Gastroesophageal sphincter (tissue), 4 donors: ENCODE measurements at regions not wholly inside any gene's neighbourhood (a gene's known extent, or its start where the extent isn't known, plus 50 kb on each side); places are given as distances from the start of the nearest gene placed in this dataset.

Experiments
- ATAC-seq: fragments of 150-250 bp; one replicate; pipeline ENCODE4 v1.9.1; 2016; ENCODE audit warnings: mild to moderate bottlenecking, moderate library complexity
- H3K27ac ChIP-seq, 4 donors: fragments of 200-600 bp; sonication (generic) in 3 of 4; 1 replicate in 3 of 4; 2 replicates in 1 of 4; pipeline ENCODE4 v1.5.1; 2016 to 2019
- H3K27me3 ChIP-seq: fragments of 200-600 bp; sonication (generic); one replicate; pipeline ENCODE4 v1.5.1; 2019
- H3K36me3 ChIP-seq, 2 donors: fragments of 200-600 bp; sonication (generic); one replicate each; pipeline ENCODE4 v1.5.1; 2019; ENCODE audit warnings: control low read depth in 1 of 2
- H3K4me1 ChIP-seq, 3 donors: fragments of 200-600 bp; sonication (generic); 1 replicate in 2 of 3; 2 replicates in 1 of 3; pipeline ENCODE4 v1.5.1; 2016 to 2019; ENCODE audit warnings: control low read depth in 2 of 3
- H3K4me3 ChIP-seq, 2 donors: fragments of 200-600 bp; sonication (generic); one replicate each; pipeline ENCODE4 v1.5.1; 2019; ENCODE audit warnings: mild to moderate bottlenecking in 1 of 2, moderate library complexity in 1 of 2
- H3K9me3 ChIP-seq, 3 donors: fragments of 200-600 bp; sonication (generic); one replicate each; pipeline ENCODE4 v1.5.1; 2017 to 2019; ENCODE audit warnings: control low read depth in 2 of 3
- CTCF ChIP-seq, 4 experiments: fragments of 200-600 bp in 2 of 4; fragments of 450-650 bp in 2 of 4; sonication (generic) in 1 of 4; IDR thresholded peaks; one replicate each; pipeline ENCODE4 v1.5.1; 2017 to 2019; ENCODE audit warnings: antibody characterized with exemption in 4 of 4, mild to moderate bottlenecking in 2 of 4, moderate library complexity in 2 of 4
- EP300 ChIP-seq: sonication (generic); formaldehyde crosslinking; IDR thresholded peaks from one replicate; pipeline ENCODE4 v1.6.1; 2017; ENCODE audit warnings: antibody characterized with exemption, mild to moderate bottlenecking
- POLR2A ChIP-seq, 2 donors: fragments of 450-650 bp; IDR thresholded peaks; one replicate each; pipeline ENCODE4 v1.6.1; 2017; ENCODE audit warnings: antibody characterized with exemption in 2 of 2, mild to moderate bottlenecking in 2 of 2, moderate library complexity in 1 of 2
- POLR2AphosphoS5 ChIP-seq: sonication (generic); formaldehyde crosslinking; IDR thresholded peaks from one replicate; pipeline ENCODE4 v1.6.1; 2017; ENCODE audit warnings: antibody characterized with exemption
- WGBS, 2 donors: methylation state at CpG; one replicate each; pipeline ENCODE4 v1.1.5; 2018; ENCODE audit warnings: low coverage in 1 of 2; 5-methylcytosine and 5-hydroxymethylcytosine counted together

GRCh38 chr18:60445341-60445740 lies 72.8 kb upstream of the MC4R start:
- H3K27me3 ChIP-seq: no peaks in the 10 kb centered on the region
- TF ChIP-seq CTCF (IDR thresholded peaks at IDR 0.05) (no peak), POLR2A (IDR thresholded peaks at IDR 0.05) (no peak), EP300 (no peak), POLR2AphosphoS5 (no peak)
- no peak overlapping the region for H3K27ac ChIP-seq

GRCh38 chr18:60446821-60447220 lies 74.2 kb upstream of the MC4R start:
- no peaks in the 10 kb centered on the region for H3K4me1 ChIP-seq
- no peak overlapping the region for H3K4me3 ChIP-seq
- no peaks in the 10 kb centered on the region for H3K9me3 ChIP-seq
- 72% methylated on average over 2 of the region's 5 CpGs; no CpG with 5 or more reads in 1 of the 2 donors for WGBS, 2 donors
- H3K27ac ChIP-seq: no peak overlapping the region
- H3K27me3 ChIP-seq: no peaks in the 10 kb centered on the region
- H3K36me3 ChIP-seq: no peaks in the 10 kb centered on the region
- TF ChIP-seq EP300: no peak
- TF ChIP-seq POLR2A (IDR thresholded peaks at IDR 0.05): no peak
- no peak for TF ChIP-seq CTCF (IDR thresholded peaks at IDR 0.05)
- no peak for TF ChIP-seq POLR2AphosphoS5
- ATAC-seq: no peak

More at GRCh38 chr18:60445341-60445740, 72.8 kb upstream of the MC4R start:
- Histone ChIP-seq H3K36me3 (no peaks in the 10 kb centered on the region), H3K4me1 (no peaks in the 10 kb centered on the region), H3K9me3 (no peaks in the 10 kb centered on the region), H3K4me3 (no peak overlapping the region)
- no peak for ATAC-seq

- Histone ChIP-seq H3K4me3 (no peak overlapping the region), H3K36me3 (no peaks in the 10 kb centered on the region), H3K27ac (no peak overlapping the region), H3K9me3 (no peaks in the 10 kb centered on the region), H3K27me3 (no peaks in the 10 kb centered on the region), H3K4me1 (no peaks in the 10 kb centered on the region)
- TF ChIP-seq POLR2AphosphoS5: no peak
- TF ChIP-seq EP300: no peak
- no peak for TF ChIP-seq CTCF (IDR thresholded peaks at IDR 0.05)
- TF ChIP-seq POLR2A (IDR thresholded peaks at IDR 0.05): no peak
- no peak for ATAC-seq
- 68% methylated on average over 3 of the region's 3 CpGs for WGBS, 2 donors
Measured at GRCh38 chr18:60448487-60449267, 76.1 kb upstream of the MC4R start.

GRCh38 chr18:60452421-60452820 lies 79.8 kb upstream of the MC4R start:
- Histone ChIP-seq H3K27me3 (no peaks in the 10 kb centered on the region), H3K36me3 (no peaks in the 10 kb centered on the region), H3K9me3 (no peaks in the 10 kb centered on the region), H3K4me3 (no peak overlapping the region), H3K27ac (no peak overlapping the region), H3K4me1 (no peaks in the 10 kb centered on the region)
- WGBS, 2 donors: 41 to 42% methylated on average over 1 of the region's 1 CpG
- no peak for TF ChIP-seq POLR2AphosphoS5
- TF ChIP-seq EP300: no peak
- no peak for TF ChIP-seq POLR2A (IDR thresholded peaks at IDR 0.05)
- TF ChIP-seq CTCF (IDR thresholded peaks at IDR 0.05): no peak
- no peak for ATAC-seq

- Histone ChIP-seq H3K9me3 (no peaks in the 10 kb centered on the region), H3K27me3 (no peaks in the 10 kb centered on the region), H3K27ac (no peak overlapping the region), H3K4me3 (no peak overlapping the region), H3K36me3 (no peaks in the 10 kb centered on the region), H3K4me1 (no peaks in the 10 kb centered on the region)
- TF ChIP-seq POLR2AphosphoS5 (no peak), EP300 (no peak), CTCF (IDR thresholded peaks at IDR 0.05) (no peak), POLR2A (IDR thresholded peaks at IDR 0.05) (no peak)
- ATAC-seq: no peak
- 88 to 93% methylated on average over 2 to 3 of the region's 3 CpGs for WGBS, 2 donors
Measured at GRCh38 chr18:60466677-60467076, 94.1 kb upstream of the MC4R start.
